Stimulated activated naive B cell treated with anti-CD40 and anti-IgM and Interleukin-4, amounts not matched to agents 10 μg/mL and 1 μg/mL and 100 μg/mL, for 72 hours (primary cell): ENCODE measurements at regions not wholly inside any gene's neighbourhood (a gene's known extent, or its start where the extent isn't known, plus 50 kb on each side); places are given as distances from the start of the nearest gene placed in this dataset.

Source experiments
- ATAC-seq, 2 donors: fragments of 150-1000 bp; cut with Tn5 transposase; replicated peaks; 2 replicates each; pipeline ENCODE4 v1.10.0; 2021; ENCODE audit warnings: moderate library complexity in 1 of 2
- DNase-seq: peaks from one replicate; pipeline ENCODE4 v3.0.0; 2021
- H3K27ac Mint-ChIP-seq: one replicate; pipeline ENCODE4 v1.8.0; 2022; ENCODE audit warnings: mild to moderate bottlenecking, mixed read lengths
- H3K27me3 Mint-ChIP-seq, 2 donors: one replicate each; pipeline ENCODE4 v1.8.0; 2022; ENCODE audit warnings: mixed read lengths in 2 of 2
- H3K36me3 Mint-ChIP-seq, 2 donors: one replicate each; pipeline ENCODE4 v1.8.0; 2022; ENCODE audit warnings: mixed read lengths in 2 of 2, mild to moderate bottlenecking in 1 of 2
- H3K4me1 Mint-ChIP-seq, 2 donors: one replicate each; pipeline ENCODE4 v1.8.0; 2022; ENCODE audit warnings: mixed read lengths in 2 of 2, mild to moderate bottlenecking in 1 of 2
- H3K4me3 Mint-ChIP-seq, 2 donors: one replicate each; pipeline ENCODE4 v1.8.0; 2022; ENCODE audit warnings: mild to moderate bottlenecking in 2 of 2, mixed read lengths in 2 of 2, moderate library complexity in 1 of 2
- H3K9me3 Mint-ChIP-seq, 2 donors: one replicate each; pipeline ENCODE4 v1.8.0; 2022; ENCODE audit warnings: mixed read lengths in 2 of 2, mild to moderate bottlenecking in 1 of 2

GRCh38 chr10:30188556-30189237, 129.3 kb upstream of the JCAD start:
- ATAC-seq = no peak
- Mint-ChIP-seq H3K27me3 (no peaks in the 10 kb centered on the region), H3K27ac (no peak overlapping the region), H3K9me3 (peaks cover 0 to 1% of the 10 kb centered on the region in 2 donors), H3K36me3 (no peaks in the 10 kb centered on the region), H3K4me3 (no peak overlapping the region), H3K4me1 (peaks cover 5 to 8% of the 10 kb centered on the region in 2 donors)
- no peak for DNase-seq

- ATAC-seq = no peak
Observed at GRCh38 chr10:30188101-30188500, 128.7 kb upstream of the JCAD start.

GRCh38 chr10:30187010-30187409, 127.6 kb upstream of the JCAD start:
- peak overlapping the region in 1 of 2 donors; percentile 72 for H3K4me3 Mint-ChIP-seq
- peak overlapping the region; percentile 26 for H3K27ac Mint-ChIP-seq
- no peaks in the 10 kb centered on the region for H3K27me3 Mint-ChIP-seq
- H3K36me3 Mint-ChIP-seq = no peaks in the 10 kb centered on the region
- H3K9me3 Mint-ChIP-seq = no peaks in the 10 kb centered on the region
- peaks cover 5 to 8% of the 10 kb centered on the region in 2 donors for H3K4me1 Mint-ChIP-seq
- DNase-seq (no peak), ATAC-seq (no peak)

More at GRCh38 chr10:30188101-30188500, 128.7 kb upstream of the JCAD start:
- Mint-ChIP-seq H3K9me3 (peaks cover 0 to 1% of the 10 kb centered on the region in 2 donors), H3K4me1 (peaks cover 5 to 8% of the 10 kb centered on the region in 2 donors), H3K27me3 (no peaks in the 10 kb centered on the region), H3K36me3 (no peaks in the 10 kb centered on the region), H3K27ac (no peak overlapping the region), H3K4me3 (no peak overlapping the region)
- DNase-seq = no peak

- Mint-ChIP-seq H3K36me3 (no peaks in the 10 kb centered on the region), H3K9me3 (no peaks in the 10 kb centered on the region), H3K4me3 (peak overlapping the region; percentile 53 to 72), H3K27me3 (no peaks in the 10 kb centered on the region), H3K4me1 (peaks cover 5 to 8% of the 10 kb centered on the region in 2 donors), H3K27ac (peak overlapping the region; percentile 26)
- DNase-seq (no peak), ATAC-seq (peak in 1 of 2 donors; percentile 61)
Observed at GRCh38 chr10:30186371-30186875, 127.0 kb upstream of the JCAD start.

- H3K4me3 Mint-ChIP-seq = no peak overlapping the region
- H3K9me3 Mint-ChIP-seq = no peaks in the 10 kb centered on the region
- ATAC-seq = no peak
- no peak for DNase-seq
- no peak overlapping the region for H3K27ac Mint-ChIP-seq
- H3K36me3 Mint-ChIP-seq = no peaks in the 10 kb centered on the region
- H3K27me3 Mint-ChIP-seq = no peaks in the 10 kb centered on the region
- peaks cover 5 to 8% of the 10 kb centered on the region in 2 donors for H3K4me1 Mint-ChIP-seq
Observed at GRCh38 chr10:30185916-30186315, 126.5 kb upstream of the JCAD start.

- no peaks in the 10 kb centered on the region for H3K9me3 Mint-ChIP-seq
- no peak for DNase-seq
Observed at GRCh38 chr10:30185341-30185740, 126.0 kb upstream of the JCAD start.

GRCh38 chr10:30184397-30185033, 125.1 kb upstream of the JCAD start:
- no peaks in the 10 kb centered on the region for H3K27me3 Mint-ChIP-seq
- no peaks in the 10 kb centered on the region for H3K36me3 Mint-ChIP-seq
- no peak overlapping the region for H3K27ac Mint-ChIP-seq
- DNase-seq (no peak), ATAC-seq (no peak)
- no peaks in the 10 kb centered on the region for H3K9me3 Mint-ChIP-seq
- peaks cover 5 to 8% of the 10 kb centered on the region in 2 donors for H3K4me1 Mint-ChIP-seq
- no peak overlapping the region for H3K4me3 Mint-ChIP-seq

More at GRCh38 chr10:30185341-30185740, 126.0 kb upstream of the JCAD start:
- H3K4me1 Mint-ChIP-seq = peaks cover 5 to 8% of the 10 kb centered on the region in 2 donors
- no peak overlapping the region for H3K27ac Mint-ChIP-seq
- no peaks in the 10 kb centered on the region for H3K27me3 Mint-ChIP-seq
- no peaks in the 10 kb centered on the region for H3K36me3 Mint-ChIP-seq
- no peak for ATAC-seq
- H3K4me3 Mint-ChIP-seq = no peak overlapping the region

- no peak overlapping the region for H3K4me3 Mint-ChIP-seq
- no peaks in the 10 kb centered on the region for H3K36me3 Mint-ChIP-seq
- DNase-seq = no peak
- ATAC-seq = no peak
- no peaks in the 10 kb centered on the region for H3K9me3 Mint-ChIP-seq
- H3K4me1 Mint-ChIP-seq = peaks cover 5 to 8% of the 10 kb centered on the region in 2 donors
- H3K27ac Mint-ChIP-seq = no peak overlapping the region
- no peaks in the 10 kb centered on the region for H3K27me3 Mint-ChIP-seq
Observed at GRCh38 chr10:30183055-30183402, 123.6 kb upstream of the JCAD start.

GRCh38 chr10:30182191-30183054, 123.0 kb upstream of the JCAD start:
- H3K9me3 Mint-ChIP-seq = no peaks in the 10 kb centered on the region
- DNase-seq = no peak
- no peaks in the 10 kb centered on the region for H3K36me3 Mint-ChIP-seq
- peaks cover 5 to 8% of the 10 kb centered on the region in 2 donors for H3K4me1 Mint-ChIP-seq
- no peak overlapping the region for H3K4me3 Mint-ChIP-seq
- H3K27ac Mint-ChIP-seq = no peak overlapping the region
- no peaks in the 10 kb centered on the region for H3K27me3 Mint-ChIP-seq
- no peak for ATAC-seq

GRCh38 chr10:30178356-30178964, 119.1 kb upstream of the JCAD start:
- Mint-ChIP-seq H3K36me3 (no peaks in the 10 kb centered on the region), H3K4me3 (no peak overlapping the region), H3K27me3 (peaks cover 0 to 4% of the 10 kb centered on the region in 2 donors), H3K4me1 (no peaks in the 10 kb centered on the region), H3K9me3 (no peaks in the 10 kb centered on the region), H3K27ac (no peak overlapping the region)
- ATAC-seq = no peak
- DNase-seq = no peak

- no peak overlapping the region for H3K27ac Mint-ChIP-seq
- peaks cover 0 to 4% of the 10 kb centered on the region in 2 donors for H3K27me3 Mint-ChIP-seq
- DNase-seq (no peak), ATAC-seq (no peak)
- no peaks in the 10 kb centered on the region for H3K9me3 Mint-ChIP-seq
- peaks cover 0 to 3% of the 10 kb centered on the region in 2 donors for H3K4me1 Mint-ChIP-seq
- no peaks in the 10 kb centered on the region for H3K36me3 Mint-ChIP-seq
- H3K4me3 Mint-ChIP-seq = no peak overlapping the region
Observed at GRCh38 chr10:30176776-30177533, 117.6 kb upstream of the JCAD start.

- Mint-ChIP-seq H3K9me3 (no peaks in the 10 kb centered on the region), H3K36me3 (no peaks in the 10 kb centered on the region), H3K27ac (no peak overlapping the region), H3K27me3 (peaks cover 0 to 4% of the 10 kb centered on the region in 2 donors), H3K4me3 (no peak overlapping the region), H3K4me1 (peaks cover 0 to 3% of the 10 kb centered on the region in 2 donors)
- DNase-seq (no peak), ATAC-seq (no peak)
Observed at GRCh38 chr10:30176182-30176581, 116.8 kb upstream of the JCAD start.

- ATAC-seq = no peak
- no peak overlapping the region for H3K27ac Mint-ChIP-seq
- no peaks in the 10 kb centered on the region for H3K36me3 Mint-ChIP-seq
- peaks cover 0 to 3% of the 10 kb centered on the region in 2 donors for H3K4me1 Mint-ChIP-seq
- H3K9me3 Mint-ChIP-seq = no peaks in the 10 kb centered on the region
- peaks cover 0 to 4% of the 10 kb centered on the region in 2 donors for H3K27me3 Mint-ChIP-seq
- no peak for DNase-seq
- H3K4me3 Mint-ChIP-seq = no peak overlapping the region
Observed at GRCh38 chr10:30172673-30173072, 113.3 kb upstream of the JCAD start.
